Ecto neural progenitor cell (in vitro differentiated cells): ENCODE measurements at regions not wholly inside any gene's neighbourhood (a gene's known extent, or its start where the extent isn't known, plus 50 kb on each side); places are given as distances from the start of the nearest gene placed in this dataset.

ENCODE experiments used
- DNase-seq: peaks from one replicate; pipeline ENCODE4 v3.0.0-alpha.2; 2018; ENCODE audit warnings: low spot score

GRCh38 chrX:25219480-25219879 is 203.7 kb upstream of the ARX start:
- DNase-seq, result no peak

- DNase-seq, result no peak
Observed at GRCh38 chrX:25213611-25214010, 197.8 kb upstream of the ARX start.

- DNase-seq, result no peak
Observed at GRCh38 chrX:25207803-25208475, 192.2 kb upstream of the ARX start.

GRCh38 chrX:25206778-25207177 is 191.0 kb upstream of the ARX start:
- DNase-seq, result no peak

GRCh38 chrX:25204182-25204581 is 188.4 kb upstream of the ARX start:
- no peak for DNase-seq

- DNase-seq, result no peak
Observed at GRCh38 chrX:25202827-25203226, 187.1 kb upstream of the ARX start.

- no peak for DNase-seq
Observed at GRCh38 chrX:25198891-25199290, 183.1 kb upstream of the ARX start.

- DNase-seq, result no peak
Observed at GRCh38 chrX:25198253-25198652, 182.5 kb upstream of the ARX start.

- no peak for DNase-seq
Observed at GRCh38 chrX:25196221-25196620, 180.5 kb upstream of the ARX start.

- no peak for DNase-seq
Observed at GRCh38 chrX:25191403-25191802, 175.6 kb upstream of the ARX start.

- DNase-seq, result no peak
Observed at GRCh38 chrX:25181775-25182174, 166.0 kb upstream of the ARX start.

GRCh38 chrX:25180242-25180641 is 164.5 kb upstream of the ARX start:
- no peak for DNase-seq

GRCh38 chrX:25178555-25178954 is 162.8 kb upstream of the ARX start:
- no peak for DNase-seq

- no peak for DNase-seq
Observed at GRCh38 chrX:25175743-25176142, 160.0 kb upstream of the ARX start.

- DNase-seq, result no peak
Observed at GRCh38 chrX:25175171-25175570, 159.4 kb upstream of the ARX start.

- no peak for DNase-seq
Observed at GRCh38 chrX:25166546-25166945, 150.8 kb upstream of the ARX start.

GRCh38 chrX:25166145-25166544 is 150.4 kb upstream of the ARX start:
- DNase-seq, result no peak

- no peak for DNase-seq
Observed at GRCh38 chrX:25158635-25159034, 142.9 kb upstream of the ARX start.

GRCh38 chrX:25156832-25157231 is 141.1 kb upstream of the ARX start:
- no peak for DNase-seq

GRCh38 chrX:25156323-25156722 is 140.6 kb upstream of the ARX start:
- DNase-seq, result no peak

- no peak for DNase-seq
Observed at GRCh38 chrX:25154168-25154567, 138.4 kb upstream of the ARX start.

GRCh38 chrX:25151749-25152148 is 136.0 kb upstream of the ARX start:
- DNase-seq, result no peak

- DNase-seq, result peak; percentile 76
Observed at GRCh38 chrX:25144043-25144940, 128.5 kb upstream of the ARX start.

GRCh38 chrX:25143596-25143995 is 127.8 kb upstream of the ARX start:
- DNase-seq, result no peak
